Stimulated activated CD4-positive, alpha-beta T cell treated with anti-CD3 and anti-CD28 coated beads, Interleukin-15, amount 100 ng/mL, for 48 hours (primary cell): ENCODE measurements at regions not wholly inside any gene's neighbourhood (a gene's known extent, or its start where the extent isn't known, plus 50 kb on each side); places are given as distances from the start of the nearest gene placed in this dataset.
"Not testable (repeated sequence)": the region's sequence is repeated elsewhere in the genome, so short reads cannot be mapped to it uniquely, and the experiment has no call there.

Experiments used
- DNase-seq, 2 donors: peaks; one replicate each; pipeline ENCODE4 v3.0.0-alpha.2; 2020; ENCODE audit warnings: low read depth in 2 of 2

DNA sequence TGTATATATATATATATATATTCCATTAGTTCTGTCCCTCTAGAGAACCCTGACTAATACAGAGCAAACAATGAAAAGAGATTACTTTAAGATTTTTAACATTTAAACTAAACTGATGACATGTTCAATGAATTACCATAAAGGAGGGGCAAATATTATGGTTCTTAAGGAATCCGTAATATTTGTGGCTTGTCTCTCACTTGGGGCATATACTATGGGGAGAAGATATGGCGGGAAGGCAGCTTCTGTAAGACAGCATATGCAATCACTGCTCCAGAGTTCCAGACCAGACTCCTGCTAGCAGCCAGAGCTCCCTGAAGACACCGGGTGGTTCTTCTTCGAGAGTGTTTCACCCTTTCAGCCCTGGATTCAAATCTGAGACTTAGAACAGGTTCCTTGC is 321.1 kb upstream of the NT5E start:
- no peak for DNase-seq

DNA sequence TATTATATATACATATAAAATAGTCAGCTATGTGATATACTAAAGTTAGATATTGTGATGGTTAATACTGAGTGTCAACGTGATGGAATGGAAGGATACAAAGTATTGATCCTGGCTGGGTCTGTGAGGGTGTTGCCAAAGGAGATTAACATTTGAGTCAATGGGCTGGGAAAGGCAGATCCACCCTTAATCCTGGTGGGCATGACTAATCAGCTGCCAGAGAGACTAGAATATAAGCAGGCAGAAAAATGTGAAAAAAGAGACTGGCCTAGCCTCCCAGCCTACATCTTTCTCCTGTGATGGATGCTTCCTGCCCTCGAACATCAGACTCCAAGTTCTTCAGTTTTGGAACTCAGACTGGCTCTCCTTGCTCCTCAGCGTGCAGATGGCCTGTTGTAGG is 321.6 kb upstream of the NT5E start:
- not testable (repeated sequence) for DNase-seq

DNA sequence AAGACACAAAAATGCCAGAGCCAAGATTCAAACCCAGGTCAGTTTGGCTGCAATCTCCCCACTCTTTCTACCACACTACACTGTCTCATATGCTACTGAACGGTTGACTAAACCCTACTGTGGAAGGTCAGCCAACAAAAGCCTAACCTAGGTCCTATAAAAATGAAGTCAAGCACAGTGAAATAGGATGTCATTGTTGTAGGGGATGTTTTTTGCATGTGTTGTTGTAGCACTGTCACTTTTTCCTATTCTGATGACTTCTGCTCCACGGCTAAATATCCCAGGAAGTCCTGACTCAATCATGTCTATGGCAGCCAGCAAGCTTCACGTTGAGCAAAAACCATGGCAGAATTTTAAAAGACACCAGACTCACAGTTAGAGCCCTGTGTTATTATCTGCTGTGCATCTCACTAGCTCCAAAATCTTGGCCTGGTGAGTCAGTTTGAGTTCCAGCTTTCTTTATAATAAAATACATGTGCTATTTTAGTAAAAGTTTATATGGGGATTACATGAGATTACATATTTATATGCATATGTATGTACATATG is 322.1 kb upstream of the NT5E start:
- no peak for DNase-seq

DNA sequence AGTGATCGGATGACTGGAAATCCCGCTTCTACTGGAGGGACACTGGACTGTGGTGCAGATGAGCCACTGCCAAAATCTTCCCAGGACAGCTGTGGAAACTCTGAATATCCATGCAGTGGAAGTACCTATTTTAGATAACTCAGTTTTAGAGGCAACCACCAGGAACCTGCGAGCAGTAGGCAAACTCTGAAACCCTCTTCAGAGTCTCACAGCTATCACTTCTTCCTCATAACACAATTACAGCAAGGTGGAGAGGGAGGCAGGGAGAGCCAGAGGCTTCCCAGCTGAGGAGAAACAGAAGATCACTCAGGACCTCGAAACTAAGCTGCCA is 322.8 kb upstream of the NT5E start:
- no peak for DNase-seq

DNA sequence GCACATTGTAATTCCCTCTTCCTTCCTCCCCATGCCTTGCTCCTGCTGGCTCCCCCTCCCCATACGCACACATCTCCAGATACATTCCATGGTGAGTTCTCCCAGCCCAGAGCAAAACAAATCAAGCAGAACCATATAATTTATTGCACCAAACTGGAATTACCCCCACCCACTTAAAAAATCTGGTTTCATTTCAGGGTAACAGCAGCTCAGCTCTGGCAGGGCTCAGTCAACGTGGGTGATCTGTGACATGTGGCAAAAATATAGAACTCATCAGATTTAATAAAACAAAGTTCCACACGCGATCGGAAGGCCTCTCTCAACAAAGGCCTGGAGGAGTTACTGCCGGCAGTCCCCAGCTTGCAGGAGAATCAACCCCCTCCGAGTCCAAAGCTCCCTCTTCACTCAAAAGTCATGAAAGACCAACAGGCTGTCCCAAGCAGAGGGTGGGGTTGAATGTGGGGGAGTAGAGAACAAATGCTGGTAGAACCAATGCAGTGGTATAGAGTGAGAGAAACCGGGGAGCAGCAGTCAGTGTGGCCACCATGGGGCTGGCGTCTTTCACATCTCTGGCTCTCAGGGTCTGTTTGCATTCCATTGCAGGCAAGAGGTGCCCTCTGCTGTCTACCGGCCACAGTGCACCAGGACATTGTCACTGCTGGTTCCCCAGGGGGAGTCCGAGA is 323.3 kb upstream of the NT5E start:
- DNase-seq: peak in 1 of 2 donors; percentile 1

DNA sequence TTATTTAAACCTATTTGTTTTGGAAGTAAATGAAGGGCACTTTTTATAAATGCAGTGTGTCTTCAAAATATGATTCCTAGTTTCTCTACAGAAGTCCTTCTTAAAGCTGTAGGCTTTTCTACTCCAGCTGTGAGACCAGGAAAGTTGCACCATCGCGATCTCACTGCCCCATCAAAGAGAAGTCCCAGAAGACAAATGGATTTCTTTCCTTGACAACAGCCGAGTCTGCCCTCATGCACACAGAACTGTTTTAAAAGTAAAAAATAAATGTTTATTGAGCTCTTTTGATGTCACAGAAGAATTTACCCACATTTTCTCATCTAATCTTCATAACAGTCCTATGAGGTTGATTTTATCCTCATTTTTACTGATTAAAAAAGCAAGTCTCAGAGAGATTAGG is 324.4 kb upstream of the NT5E start:
- DNase-seq: no peak

DNA sequence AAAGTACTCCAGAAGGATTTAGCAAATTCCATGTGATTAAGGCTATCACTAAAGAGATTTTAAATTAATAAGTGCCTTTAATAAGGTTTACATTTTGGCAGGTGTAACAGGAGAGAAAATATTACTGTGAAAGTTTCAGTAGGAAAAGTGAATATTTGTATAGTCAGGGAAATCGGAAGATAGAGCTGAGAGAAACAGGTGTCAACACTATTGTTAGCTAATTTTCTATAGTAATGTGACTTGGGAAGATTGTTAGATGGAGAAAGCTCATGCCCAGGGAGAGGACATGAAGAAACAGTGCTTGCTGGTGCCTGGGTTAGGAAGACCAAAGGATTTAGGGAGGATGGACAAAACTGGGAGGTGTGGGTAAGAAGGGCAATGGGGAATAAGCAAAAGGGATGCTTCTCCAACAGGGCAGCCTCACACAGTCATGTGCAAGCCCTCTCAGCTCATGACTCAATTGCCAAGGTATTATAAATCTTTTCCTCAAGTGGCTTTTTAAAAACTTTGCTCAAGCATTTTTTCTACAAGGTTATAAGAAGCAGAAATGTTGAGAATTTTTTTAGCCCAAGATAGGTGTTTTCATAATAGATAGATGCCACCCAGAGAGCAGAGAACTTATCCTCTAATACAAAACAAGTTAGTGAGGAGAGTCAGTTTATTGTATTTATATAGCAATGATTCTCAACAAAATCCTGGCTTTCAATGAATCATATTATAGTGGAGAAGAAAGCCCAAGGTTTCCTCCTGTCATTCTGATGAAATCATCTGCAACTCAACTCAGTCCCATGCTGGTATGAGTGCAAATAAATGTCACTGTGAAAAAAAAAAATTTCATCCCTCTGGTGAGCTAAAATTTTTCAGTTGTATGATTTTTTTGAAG is 325.2 kb upstream of the NT5E start:
- no peak for DNase-seq

DNA sequence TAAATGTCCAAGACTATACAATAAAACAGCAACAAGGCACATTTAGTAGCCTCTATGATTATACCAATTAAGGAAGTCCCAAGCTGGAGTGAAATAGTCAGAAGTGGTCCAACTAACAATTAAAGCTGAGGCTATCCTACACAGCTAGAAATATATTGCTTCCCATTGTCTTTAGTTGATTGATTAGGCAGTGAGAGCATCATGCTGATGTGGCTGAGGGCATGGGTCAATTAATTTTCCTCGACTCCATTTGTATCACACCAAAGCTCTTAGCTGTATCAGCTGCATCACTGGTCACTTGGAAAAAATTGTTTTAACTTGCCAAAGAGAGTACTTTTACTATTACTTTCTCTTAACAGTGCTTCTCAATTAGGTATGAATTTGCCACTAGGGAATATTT is 328.7 kb upstream of the NT5E start:
- no peak for DNase-seq

DNA sequence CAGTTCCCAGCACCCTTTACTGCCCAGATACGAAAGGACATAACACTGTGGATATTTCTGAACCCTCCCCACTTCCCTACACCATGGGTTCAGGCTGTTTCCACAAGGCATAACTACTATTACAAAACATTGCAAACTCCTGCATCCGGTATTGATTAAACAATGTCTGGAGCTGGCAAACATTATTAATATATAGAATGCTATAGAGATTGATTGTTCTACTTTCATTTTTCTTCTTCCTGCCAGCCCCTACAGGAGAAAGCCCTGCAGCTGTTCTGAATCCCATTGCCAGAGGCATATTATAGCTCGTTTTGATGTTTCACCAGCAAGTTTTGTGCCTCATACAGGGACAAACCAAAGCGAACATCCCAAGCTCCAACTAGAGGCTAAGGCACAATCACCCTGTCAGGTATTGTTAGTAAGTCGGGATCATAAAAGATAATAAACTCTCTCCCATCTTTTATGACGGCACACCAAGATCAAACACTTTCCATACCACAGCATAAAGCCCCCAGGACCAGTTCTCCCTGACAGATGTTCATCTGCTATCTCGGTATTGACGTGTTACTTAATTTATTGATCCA is 331.1 kb upstream of the NT5E start:
- DNase-seq: no peak

DNA sequence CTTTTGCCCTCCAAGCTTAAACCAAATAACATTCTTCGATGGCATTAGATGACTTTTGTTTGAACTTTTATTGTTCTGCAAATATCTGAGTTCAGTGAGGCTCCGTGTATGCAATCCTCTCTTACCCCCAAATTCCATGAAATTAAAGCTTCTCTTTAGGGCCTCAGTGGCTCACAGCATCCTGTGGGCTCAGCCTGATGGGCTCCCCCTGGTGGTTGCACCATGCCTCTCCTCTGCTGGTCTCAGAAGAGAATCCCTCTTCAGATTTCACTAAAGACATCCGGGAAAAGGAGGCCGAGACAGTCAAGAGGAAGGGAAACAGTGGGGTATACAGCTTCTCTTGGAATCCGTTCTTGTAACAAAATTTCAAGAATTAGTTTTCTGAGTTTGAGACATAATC is 331.6 kb upstream of the NT5E start:
- no peak for DNase-seq

DNA sequence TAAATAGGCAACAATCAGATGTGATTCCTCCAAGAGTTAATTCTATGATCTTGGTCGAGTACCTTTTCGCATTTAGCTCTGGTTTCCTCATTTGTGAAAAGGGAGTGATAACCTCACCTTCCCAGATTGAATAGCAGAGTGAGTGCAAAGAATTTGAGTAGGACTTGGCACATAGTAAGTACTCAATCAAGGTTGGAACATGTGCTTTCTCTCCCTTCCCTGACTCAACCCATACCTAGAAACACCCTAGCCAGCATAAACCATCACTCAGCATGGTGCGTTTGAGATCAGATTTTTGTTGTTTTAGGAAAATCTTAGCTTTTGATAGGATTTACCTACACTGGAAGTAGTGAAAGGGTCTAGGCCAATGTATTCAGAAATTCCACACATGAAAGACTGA is 333.4 kb upstream of the NT5E start:
- DNase-seq: no peak

DNA sequence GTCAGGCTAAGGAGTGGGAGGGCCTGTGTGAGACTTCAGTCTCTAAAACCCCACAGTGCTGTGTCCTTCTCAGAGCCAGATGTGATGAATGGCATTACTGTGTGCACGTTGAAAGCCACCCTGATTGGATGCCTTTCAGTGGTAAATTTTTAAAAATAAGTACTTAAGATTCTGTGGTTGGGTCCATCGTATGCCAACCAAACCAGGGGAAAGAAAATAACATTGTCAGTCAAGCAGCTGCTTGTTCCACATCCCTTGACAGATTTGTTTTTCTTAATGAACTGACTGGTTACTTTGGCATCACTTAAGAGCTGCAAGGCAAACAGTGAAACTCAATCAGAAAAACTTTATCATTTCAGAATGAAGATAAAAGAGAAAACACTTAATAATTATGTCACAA is 334.0 kb upstream of the NT5E start:
- DNase-seq: no peak

DNA sequence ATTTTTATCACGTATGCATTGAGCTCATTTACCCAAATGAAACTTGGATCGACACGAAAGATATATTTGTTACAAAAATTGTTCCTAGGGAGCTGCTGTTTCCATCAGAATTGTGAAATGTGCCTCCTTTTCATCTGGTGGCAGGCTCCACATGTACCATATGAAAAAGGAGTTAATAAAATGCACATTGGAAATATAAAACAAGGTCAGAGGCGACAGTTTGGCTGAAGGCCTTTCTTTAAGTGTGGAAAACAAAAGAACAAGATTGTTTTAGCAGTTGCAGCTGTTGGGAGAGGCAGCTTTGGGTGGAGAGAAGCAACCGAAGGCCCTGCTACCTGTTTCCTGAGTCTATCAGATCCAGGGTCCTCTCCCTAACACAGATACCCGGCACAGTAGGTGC is 334.5 kb upstream of the NT5E start:
- DNase-seq: no peak

DNA sequence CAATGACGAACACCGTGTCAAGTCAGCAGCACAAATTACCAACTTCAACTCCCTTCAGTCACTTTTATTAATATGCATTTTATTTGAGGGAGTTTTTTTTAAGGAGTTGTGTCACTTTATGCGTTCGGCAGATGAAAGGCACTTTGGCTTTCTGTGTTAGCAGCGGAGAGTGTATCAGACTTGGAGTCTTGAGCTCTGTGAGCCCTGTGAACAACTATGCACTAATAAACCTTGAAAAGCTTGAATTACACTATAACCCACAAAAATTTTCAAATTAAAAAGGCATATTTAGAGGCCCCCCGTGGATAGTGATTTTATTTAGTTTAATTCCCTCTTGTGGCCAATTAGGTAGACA is 335.3 kb upstream of the NT5E start:
- DNase-seq: no peak

DNA sequence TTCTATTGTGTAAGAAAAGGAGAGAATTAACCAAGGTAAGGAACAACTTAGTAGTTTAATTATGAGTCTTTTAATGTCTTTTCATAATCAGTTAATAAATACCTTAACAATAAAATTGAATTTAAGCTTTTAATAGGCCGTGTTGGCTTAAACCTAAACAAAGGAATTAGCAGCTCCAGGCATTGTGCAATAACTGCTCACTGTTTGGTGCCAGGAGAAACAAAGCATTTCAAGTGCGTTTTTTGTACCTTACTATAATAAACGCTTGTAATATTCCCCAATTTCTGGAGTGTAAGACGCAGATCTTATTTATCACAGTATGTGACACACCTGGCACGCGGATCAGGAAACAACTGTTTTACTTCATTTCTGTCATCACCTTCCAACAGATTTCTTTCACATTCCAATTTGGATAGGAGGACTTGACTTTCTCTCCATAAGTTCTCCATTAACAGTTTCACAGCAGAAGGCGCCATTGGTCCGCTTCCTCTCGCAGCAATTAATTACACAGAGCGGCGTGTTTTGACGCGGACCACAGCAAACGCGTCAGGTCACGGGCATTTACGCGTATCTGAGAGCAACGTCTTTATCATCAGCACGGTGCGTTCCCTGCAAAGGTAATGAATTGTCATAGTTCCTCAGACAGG is 335.8 kb upstream of the NT5E start:
- DNase-seq: no peak

DNA sequence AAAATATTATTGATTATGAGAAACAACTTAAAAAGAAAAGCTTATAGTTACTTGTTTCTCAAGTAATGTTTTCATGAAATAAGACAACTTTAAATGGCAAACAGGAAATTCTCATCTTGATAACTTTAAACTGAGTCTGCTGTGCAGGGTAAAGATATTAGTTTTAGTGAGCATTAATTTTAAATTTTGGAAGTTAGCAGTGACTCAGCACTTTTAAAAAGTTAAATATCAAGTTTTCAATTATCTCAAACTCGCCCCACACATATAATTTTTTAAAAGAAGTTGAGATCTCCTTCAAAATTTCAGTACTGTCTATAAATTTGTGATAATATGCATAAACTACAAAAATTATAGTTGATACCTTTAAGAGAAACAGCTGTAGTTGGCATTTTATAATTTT is 337.3 kb upstream of the NT5E start:
- no peak for DNase-seq

DNA sequence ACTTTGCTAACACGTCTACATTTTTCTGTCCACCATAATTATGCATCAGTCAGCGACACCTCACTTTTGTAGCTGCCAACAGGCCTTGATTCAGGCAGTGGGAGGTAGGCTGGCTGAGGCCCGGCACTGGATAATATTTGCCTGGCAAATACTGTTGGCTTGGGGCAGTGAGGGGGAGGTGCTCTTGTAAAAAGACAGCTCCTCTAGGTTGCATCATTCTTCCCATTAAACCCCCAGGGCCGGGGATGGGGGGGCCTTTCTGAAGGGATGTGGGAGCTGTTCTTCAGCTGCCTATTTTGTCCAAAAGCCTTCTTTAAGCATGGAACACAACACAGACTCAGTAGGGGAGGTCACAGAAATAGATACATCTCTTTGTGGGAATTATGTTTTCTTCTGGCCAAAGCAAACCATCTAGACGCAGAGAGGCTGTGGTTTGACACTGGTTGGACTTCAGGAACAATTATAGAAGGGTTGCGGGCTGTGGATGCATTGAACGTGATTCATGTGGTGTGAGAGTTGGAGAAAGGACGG is 338.3 kb upstream of the NT5E start:
- DNase-seq: no peak

DNA sequence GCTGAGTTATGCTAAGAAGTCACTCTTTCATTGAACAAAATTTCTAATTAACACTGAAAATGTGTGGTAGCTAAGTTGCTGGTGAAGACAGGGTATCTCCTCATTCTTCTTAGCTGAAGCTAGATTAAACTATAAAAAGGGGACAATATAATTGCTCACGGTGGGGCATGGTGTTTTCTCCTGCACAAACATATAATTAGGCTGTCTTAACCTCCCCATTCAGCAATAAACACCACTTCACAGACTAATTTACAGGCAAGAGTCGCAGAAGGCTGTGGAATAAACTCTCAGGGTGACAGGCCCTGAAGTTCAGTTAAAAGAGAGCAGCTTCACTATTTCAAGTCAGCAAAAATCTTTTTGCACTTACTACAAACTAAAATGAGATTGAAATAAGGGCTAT is 338.9 kb upstream of the NT5E start:
- DNase-seq: no peak

DNA sequence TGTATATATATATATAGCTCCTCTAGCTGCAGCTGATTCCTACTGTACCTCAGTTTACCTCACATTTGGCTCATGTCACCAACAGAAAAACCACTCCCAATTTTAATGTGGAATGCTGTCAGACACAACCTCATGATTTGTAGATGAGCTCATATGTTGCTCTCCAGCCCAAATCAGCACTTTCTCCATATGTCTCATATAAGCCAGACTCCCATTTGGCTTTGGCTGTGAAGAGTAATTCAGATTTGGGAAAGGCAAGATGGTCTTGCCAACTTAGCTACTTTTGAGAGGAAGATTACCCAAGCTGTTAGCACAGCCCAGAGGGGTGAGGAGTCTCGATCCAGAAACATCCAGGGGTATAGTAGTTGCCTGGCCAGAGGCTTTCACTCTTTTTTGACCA is 342.2 kb upstream of the NT5E start:
- no peak for DNase-seq

DNA sequence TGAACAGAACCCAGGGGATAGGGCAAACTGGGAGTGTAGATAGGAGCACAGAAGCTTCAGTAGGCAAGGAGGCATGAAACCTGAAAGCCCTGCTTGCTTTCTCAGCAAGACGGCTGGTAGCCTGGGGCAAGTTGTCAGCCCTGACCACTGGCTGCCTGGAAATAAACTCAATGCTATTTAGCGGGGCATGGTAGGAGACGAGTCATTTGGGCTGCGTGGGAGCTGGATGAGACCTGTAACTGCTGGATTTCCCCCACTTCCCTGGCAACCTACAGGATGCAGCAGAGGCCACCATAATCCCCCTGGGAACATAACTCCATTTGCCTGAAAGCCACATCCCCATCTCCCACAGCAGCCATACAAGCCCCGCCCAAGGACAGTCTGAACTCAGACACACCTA is 332.6 kb upstream of the TBX18 start:
- DNase-seq: no peak

DNA sequence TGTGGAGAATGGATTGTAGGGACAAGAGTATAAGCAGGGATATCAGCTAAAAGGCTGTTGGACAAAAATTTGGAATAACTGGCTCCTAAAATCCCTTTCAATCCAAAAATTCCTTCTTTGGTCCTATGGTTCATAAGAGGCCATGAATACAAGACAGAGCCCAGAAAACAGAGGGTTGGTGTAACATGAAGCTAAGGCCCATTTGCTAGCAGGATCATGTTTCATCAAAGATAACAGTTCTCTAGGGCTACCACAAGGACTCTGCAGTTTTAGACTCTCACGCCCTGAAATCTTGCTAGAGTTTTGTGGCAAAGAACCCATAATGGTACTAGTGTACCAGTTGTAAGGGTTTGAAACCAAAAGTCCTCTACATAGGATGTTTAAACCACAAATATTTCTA is 327.8 kb upstream of the TBX18 start:
- DNase-seq: no peak

DNA sequence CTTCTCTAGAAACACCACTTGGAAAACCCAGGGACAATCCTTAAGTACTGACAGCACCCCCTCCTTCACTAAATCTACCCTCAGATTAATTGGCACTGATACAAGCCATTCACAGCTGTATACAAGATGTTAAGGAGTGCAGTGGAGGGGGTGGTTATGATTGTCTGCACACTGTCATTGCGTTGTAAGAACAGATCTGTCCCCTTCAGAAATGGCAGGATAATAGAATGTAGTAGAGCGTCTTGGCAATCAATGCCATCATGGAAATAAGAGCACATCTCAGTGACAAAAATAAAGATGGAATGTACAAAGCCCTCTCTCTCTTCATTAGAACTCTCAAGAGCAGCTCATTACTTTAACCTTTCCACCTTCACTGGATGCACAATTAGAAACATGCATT is 324.9 kb upstream of the TBX18 start:
- no peak for DNase-seq
